GM18517 (cell line): ENCODE measurements at regions not wholly inside any gene's neighbourhood (a gene's known extent, or its start where the extent isn't known, plus 50 kb on each side); places are given as distances from the start of the nearest gene placed in this dataset.

Experiments
- ATAC-seq: cut with Tn5 transposase; IDR thresholded peaks from one replicate; pipeline ENCODE4 v1.9.1; 2021; ENCODE audit warnings: mild to moderate bottlenecking, moderate library complexity; ENCODE audit not compliant: unreplicated experiment

- no peak for ATAC-seq
Measured at GRCh38 chr20:7492257-7492656, 448.0 kb downstream of the HAO1 start.

GRCh38 chr20:7493311-7493710 lies 446.9 kb downstream of the HAO1 start:
- no peak for ATAC-seq

GRCh38 chr20:7496394-7496991 lies 443.8 kb downstream of the HAO1 start:
- ATAC-seq: no peak

DNA sequence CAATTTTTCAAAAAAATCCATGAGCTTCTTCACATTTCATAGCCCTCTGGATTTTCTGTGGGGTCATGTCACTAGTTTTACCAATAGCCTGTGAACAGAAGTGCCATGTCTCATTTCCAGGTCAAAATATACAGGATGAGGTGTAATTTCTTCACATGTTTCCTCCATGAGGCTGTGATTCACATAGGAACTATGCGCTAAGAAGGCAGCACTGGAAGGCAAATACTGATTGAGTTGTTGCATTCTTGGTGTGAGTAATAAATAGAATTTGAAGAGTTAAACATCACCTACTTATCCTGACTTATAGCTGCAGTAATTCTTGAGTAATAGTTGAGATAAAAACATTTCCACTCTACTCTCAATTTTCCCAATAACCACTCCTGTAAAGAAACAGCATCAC lies 442.3 kb downstream of the HAO1 start:
- no peak for ATAC-seq

- ATAC-seq: no peak
Measured at GRCh38 chr20:7499201-7499600, 441.1 kb downstream of the HAO1 start.

- no peak for ATAC-seq
Measured at GRCh38 chr20:7500231-7500663, 440.0 kb downstream of the HAO1 start.

GRCh38 chr20:7503501-7503900 lies 436.8 kb downstream of the HAO1 start:
- ATAC-seq: no peak

- ATAC-seq: peak; percentile 61
Measured at GRCh38 chr20:7505152-7505834, 435.0 kb downstream of the HAO1 start.

DNA sequence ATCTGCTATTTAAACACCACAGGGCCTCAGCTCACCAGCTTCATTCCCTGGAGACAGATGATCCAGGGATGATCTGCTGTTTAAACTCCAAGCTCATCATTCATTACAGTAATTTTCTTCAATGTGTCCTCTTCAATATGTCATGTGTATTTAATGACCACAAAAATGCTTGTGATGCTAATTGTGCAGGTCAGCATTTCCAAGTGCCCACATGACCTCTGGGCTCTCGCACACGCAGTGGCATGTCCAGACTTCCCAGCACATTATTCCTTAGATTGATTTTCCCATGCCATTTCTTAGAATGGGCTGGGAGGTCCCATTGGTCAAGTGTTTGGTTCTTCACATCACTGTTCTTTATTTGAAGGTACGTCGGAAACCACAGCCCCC lies 434.4 kb downstream of the HAO1 start:
- no peak for ATAC-seq

DNA sequence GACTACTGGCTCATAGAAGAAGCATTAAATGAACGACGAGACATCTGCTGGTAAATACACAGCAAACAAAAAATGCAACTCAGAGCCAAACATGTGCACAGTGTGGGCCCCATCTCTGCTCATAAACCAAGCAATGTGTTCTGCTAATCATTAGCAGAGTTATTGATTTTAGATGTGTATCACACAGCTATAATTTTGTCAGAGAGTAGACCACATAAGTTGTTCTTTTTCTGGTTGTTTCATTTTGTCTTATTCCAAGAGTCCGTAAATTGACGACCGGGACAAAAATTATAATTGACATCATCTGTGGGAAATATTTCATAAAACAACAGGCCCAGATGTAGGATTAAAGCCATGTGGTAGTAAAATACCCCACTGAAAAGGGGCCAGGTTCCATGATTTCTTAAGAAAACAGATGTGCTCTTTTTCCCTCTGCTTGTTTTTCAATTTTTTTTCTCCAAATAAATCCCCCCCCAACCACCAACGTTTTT lies 423.6 kb downstream of the HAO1 start:
- no peak for ATAC-seq

GRCh38 chr20:7520361-7520760 lies 419.9 kb downstream of the HAO1 start:
- no peak for ATAC-seq

DNA sequence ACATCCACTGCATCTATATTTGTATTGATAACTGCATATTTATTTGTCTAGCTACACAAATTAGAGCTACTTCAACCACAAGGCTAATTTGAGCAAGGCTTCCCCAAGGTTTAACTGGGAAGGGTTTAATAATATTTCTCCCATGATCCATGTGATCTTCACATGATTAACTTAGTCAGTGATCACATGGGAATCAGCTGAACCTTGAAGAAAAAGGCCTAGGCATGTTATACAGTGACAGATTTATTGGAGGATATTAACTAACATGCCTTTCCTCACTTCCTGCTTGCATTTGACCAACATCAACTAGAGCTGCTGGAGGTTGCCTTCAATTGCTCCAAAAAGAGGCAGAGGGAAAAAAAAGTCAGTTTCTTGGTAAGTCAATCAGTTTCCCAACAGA lies 417.0 kb downstream of the HAO1 start:
- ATAC-seq: no peak

DNA sequence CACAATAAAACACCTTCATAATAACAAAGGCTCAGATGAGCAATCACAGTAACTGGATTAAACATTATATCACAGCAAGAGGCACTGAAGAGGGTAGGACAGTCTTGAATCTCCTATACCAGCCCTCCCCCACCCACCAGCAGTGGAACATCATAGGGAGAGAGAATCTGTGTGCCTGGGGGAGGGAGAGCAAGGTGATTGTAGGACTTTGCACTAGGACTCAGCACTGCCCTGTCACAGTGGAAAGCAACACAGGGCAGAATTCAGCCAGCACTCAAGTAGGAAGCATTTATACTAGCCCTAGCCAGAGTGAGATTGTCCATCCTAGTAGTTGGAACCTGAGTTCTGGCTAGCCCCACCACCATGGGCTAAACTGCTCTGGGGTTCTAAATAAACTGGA lies 400.2 kb downstream of the HAO1 start:
- ATAC-seq: no peak

DNA sequence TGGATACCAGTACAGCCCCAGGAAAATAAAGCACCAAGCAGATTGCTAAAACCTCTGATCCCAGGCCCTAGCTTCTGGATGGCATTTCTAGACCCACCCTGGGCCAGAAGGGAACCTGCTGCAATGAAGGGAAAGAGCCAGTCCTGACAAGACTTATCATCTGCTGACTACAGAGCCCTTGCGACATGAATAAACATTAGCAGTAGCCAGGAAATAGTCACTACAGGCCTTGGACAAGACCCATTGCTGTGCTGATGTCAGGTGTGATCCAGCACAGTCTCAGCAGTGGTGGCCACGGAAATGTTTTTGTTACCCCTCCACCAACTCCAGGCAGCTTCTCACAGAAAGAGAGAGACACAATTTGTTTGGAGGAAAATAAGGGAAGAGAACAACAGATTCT lies 399.3 kb downstream of the HAO1 start:
- no peak for ATAC-seq

- ATAC-seq: no peak
Measured at GRCh38 chr20:7571101-7571500, 369.2 kb downstream of the HAO1 start.

DNA sequence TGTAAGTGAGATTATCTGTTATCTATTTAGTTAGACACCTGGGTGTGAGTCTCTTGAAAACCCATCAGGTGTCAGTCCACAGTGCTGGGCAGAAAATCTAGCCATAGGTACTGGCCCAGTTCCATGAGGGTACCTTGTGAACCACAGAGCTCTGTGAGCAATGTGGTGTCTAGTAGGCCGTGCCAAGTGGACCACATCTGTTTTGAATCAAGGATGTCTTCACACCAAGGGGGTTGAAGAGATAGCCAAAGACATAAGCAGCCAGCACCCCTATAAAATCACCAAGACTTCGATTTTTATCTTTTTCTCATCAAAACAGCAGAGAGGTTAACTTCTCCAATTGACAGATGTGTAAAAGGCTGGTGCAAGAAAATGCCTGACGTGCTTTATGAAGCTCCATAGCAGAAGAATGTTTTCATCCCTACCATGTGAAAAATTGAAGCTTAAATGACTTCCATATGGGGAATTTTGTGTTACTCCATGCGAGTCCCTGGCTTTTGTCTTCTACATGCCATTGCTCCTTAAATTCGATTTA lies 368.7 kb downstream of the HAO1 start:
- ATAC-seq: no peak

- ATAC-seq: no peak
Measured at GRCh38 chr20:7579888-7580287, 360.4 kb downstream of the HAO1 start.

GRCh38 chr20:7585126-7585679 lies 355.1 kb downstream of the HAO1 start:
- no peak for ATAC-seq

GRCh38 chr20:7586481-7586880 lies 353.8 kb downstream of the HAO1 start:
- no peak for ATAC-seq

DNA sequence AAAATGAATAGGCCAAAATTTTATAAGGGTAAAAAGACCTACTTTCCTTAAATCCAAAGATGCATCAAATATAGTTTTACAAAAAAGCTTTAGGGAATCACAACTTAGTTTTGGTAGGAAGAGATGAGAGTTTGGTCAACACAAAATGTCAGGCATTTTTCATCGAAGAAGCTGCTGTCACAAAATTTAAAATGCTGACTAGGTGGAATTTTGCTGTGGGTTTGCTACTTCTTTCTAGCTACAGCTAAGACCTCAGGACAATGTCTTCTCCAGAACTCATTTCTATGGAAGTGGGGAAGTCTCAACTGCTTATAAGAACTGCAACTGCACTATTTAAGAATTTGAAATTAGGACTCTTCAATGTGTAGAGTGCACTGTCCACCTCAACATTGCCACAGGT lies 351.1 kb downstream of the HAO1 start:
- no peak for ATAC-seq

- ATAC-seq: no peak
Measured at GRCh38 chr20:7596541-7596940, 343.7 kb downstream of the HAO1 start.

GRCh38 chr20:7601431-7601830 lies 338.8 kb downstream of the HAO1 start:
- no peak for ATAC-seq
